CD14-positive monocyte (primary cell): ENCODE measurements at regions not wholly inside any gene's neighbourhood (a gene's known extent, or its start where the extent isn't known, plus 50 kb on each side); places are given as distances from the start of the nearest gene placed in this dataset.
"Not testable (repeated sequence)": the region's sequence is repeated elsewhere in the genome, so short reads cannot be mapped to it uniquely, and the experiment has no call there.

Experiments used
- DNase-seq, 3 donors: peaks; one replicate each; pipeline ENCODE4 v3.0.0-alpha.2; 2011 to 2022
- H2AFZ ChIP-seq: 2 replicates; pipeline ENCODE4 v1.6.0; 2012; ENCODE audit warnings: mild to moderate bottlenecking, low read depth, low read length, inconsistent platforms; ENCODE audit not compliant: insufficient read depth, poor library complexity, severe bottlenecking
- H3K27ac ChIP-seq, 2 donors: 1 replicate in 1 of 2; 2 replicates in 1 of 2; pipeline ENCODE4 v1.5.1; 2012 to 2013; ENCODE audit warnings: low read length in 2 of 2, control low read depth in 1 of 2, inconsistent platforms in 1 of 2, low read depth in 1 of 2, mild to moderate bottlenecking in 1 of 2
- H3K27me3 ChIP-seq, 2 donors: one replicate each; pipeline versions ENCODE4 v1.6.0 to v1.6.1; 2011 to 2013; ENCODE audit warnings: low read length in 2 of 2; ENCODE audit not compliant: control insufficient read depth in 2 of 2, insufficient read depth in 2 of 2
- H3K36me3 ChIP-seq, 2 donors: replicated peaks in 1 of 2; 1 replicate in 1 of 2; 2 replicates in 1 of 2; pipeline versions ENCODE4 v1.5.1 to v1.6.1; 2012 to 2013; ENCODE audit warnings: low read length in 2 of 2, control low read depth in 1 of 2, inconsistent platforms in 1 of 2, mild to moderate bottlenecking in 1 of 2; ENCODE audit not compliant: insufficient read depth in 2 of 2, control insufficient read depth in 1 of 2
- H3K4me1 ChIP-seq, 2 donors: 1 replicate in 1 of 2; 2 replicates in 1 of 2; pipeline versions ENCODE4 v1.5.1 to v1.6.1; 2012 to 2013; ENCODE audit warnings: low read length in 2 of 2, control low read depth in 1 of 2, inconsistent platforms in 1 of 2, mild to moderate bottlenecking in 1 of 2, moderate library complexity in 1 of 2; ENCODE audit not compliant: insufficient read depth in 2 of 2, control insufficient read depth in 1 of 2
- H3K4me2 ChIP-seq: replicated peaks from 2 replicates; pipeline ENCODE3; 2012; ENCODE audit warnings: low read length, moderate library complexity, mild to moderate bottlenecking; ENCODE audit not compliant: poor library complexity, severe bottlenecking; ENCODE audit errors: extremely low read depth
- H3K4me3 ChIP-seq, 3 experiments: fragments of 200-600 bp in 1 of 3; sonication (generic) in 1 of 3; replicated peaks in 1 of 3; 1 replicate in 2 of 3; 2 replicates in 1 of 3; pipeline ENCODE4 v1.5.1; 2011 to 2013; ENCODE audit warnings: low read length in 3 of 3, mild to moderate bottlenecking in 3 of 3, control low read depth in 2 of 3, low read depth in 2 of 3, inconsistent platforms in 1 of 3, moderate library complexity in 1 of 3
- H3K79me2 ChIP-seq: 2 replicates; pipeline ENCODE4 v1.6.0; 2012; ENCODE audit warnings: mild to moderate bottlenecking, control low read depth, inconsistent platforms, low read length, moderate library complexity; ENCODE audit not compliant: insufficient read depth
- H3K9ac ChIP-seq: 2 replicates; pipeline ENCODE4 v1.6.0; 2017; ENCODE audit warnings: low read length, mild to moderate bottlenecking; ENCODE audit not compliant: insufficient read depth, poor library complexity, severe bottlenecking
- H3K9me3 ChIP-seq, 2 donors: replicated peaks in 1 of 2; 1 replicate in 1 of 2; 2 replicates in 1 of 2; pipeline versions ENCODE4 v1.5.1 to v1.6.1; 2012 to 2013; ENCODE audit warnings: low read length in 2 of 2, control low read depth in 1 of 2; ENCODE audit not compliant: control insufficient read depth in 1 of 2, insufficient read depth in 1 of 2
- H4K20me1 ChIP-seq: 2 replicates; pipeline ENCODE4 v1.6.0; 2012; ENCODE audit warnings: mild to moderate bottlenecking, low read length, control low read depth, moderate library complexity; ENCODE audit not compliant: insufficient read depth
- H3K27ac Mint-ChIP-seq, 7 donors: one replicate each; pipeline ENCODE4 v1.8.0; 2020; ENCODE audit warnings: mild to moderate bottlenecking in 7 of 7, mixed read lengths in 7 of 7, moderate library complexity in 6 of 7, inconsistent platforms in 2 of 7
- H3K27me3 Mint-ChIP-seq, 3 donors: one replicate each; pipeline ENCODE4 v1.8.0; 2021 to 2022; ENCODE audit warnings: low read depth in 3 of 3, mild to moderate bottlenecking in 3 of 3, mixed read lengths in 3 of 3, moderate library complexity in 3 of 3, inconsistent platforms in 1 of 3
- H3K36me3 Mint-ChIP-seq, 2 donors: one replicate each; pipeline ENCODE4 v1.8.0; 2020; ENCODE audit warnings: mixed read lengths in 2 of 2, inconsistent platforms in 1 of 2, mild to moderate bottlenecking in 1 of 2
- H3K4me1 Mint-ChIP-seq: one replicate; pipeline ENCODE4 v1.8.0; 2020; ENCODE audit warnings: mild to moderate bottlenecking, mixed read lengths
- H3K4me3 Mint-ChIP-seq, 2 donors: one replicate each; pipeline ENCODE4 v1.8.0; 2020; ENCODE audit warnings: mild to moderate bottlenecking in 2 of 2, mixed read lengths in 2 of 2, moderate library complexity in 1 of 2
- H3K9me3 Mint-ChIP-seq, 7 donors: one replicate each; pipeline ENCODE4 v1.8.0; 2020 to 2022; ENCODE audit warnings: mixed read lengths in 7 of 7, mild to moderate bottlenecking in 6 of 7, moderate library complexity in 6 of 7, inconsistent platforms in 2 of 7
- WGBS: methylation state at CpG from one replicate; pipeline ENCODE4 v1.1.5; 2013; ENCODE audit warnings: missing lambda C conversion rate; ENCODE audit not compliant: insufficient coverage; 5-methylcytosine and 5-hydroxymethylcytosine counted together
- intact Hi-C, 2 donors: fragments of 100-400 bp; cut with micrococcal nuclease; formaldehyde crosslinking; loops; one replicate each; pipeline versions ENCODE4 v1.15.0 to v1.15.1; 2023
- TF ChIP-seq, protein P1 (sequence below): fragments of 200-600 bp; IDR thresholded peaks from one replicate; pipeline ENCODE4 v1.8.0; 2022; ENCODE audit warnings: antibody characterized with exemption, mild to moderate bottlenecking

DNA sequence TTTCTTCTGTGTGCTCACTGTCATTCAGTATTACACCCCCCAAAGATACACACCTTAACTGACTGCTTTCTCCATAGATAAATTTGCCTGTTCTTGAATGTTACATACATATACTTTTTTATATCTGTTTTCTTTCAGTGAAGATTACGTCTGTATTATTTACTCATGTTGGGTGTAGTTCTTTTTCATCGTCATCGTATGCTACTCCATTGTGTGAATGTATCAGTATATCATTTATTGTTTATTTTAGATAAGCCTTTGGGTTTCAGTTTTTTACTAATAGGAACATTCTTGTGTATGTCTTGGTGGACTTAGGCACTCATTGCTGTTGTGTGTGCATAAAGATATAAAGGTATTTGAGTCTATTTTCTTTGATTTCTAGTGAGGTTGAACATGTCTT is 64.4 kb downstream of the SEPTIN7 start:
- H3K27me3 ChIP-seq, result no peaks in the 10 kb centered on the region
- H3K4me3 Mint-ChIP-seq, result no peak overlapping the region
- DNase-seq, result no peak
- no peaks in the 10 kb centered on the region for H3K9me3 Mint-ChIP-seq
- H3K36me3 Mint-ChIP-seq, result peaks cover 35 to 54% of the 10 kb centered on the region in 2 donors
- no peaks in the 10 kb centered on the region for H3K27me3 Mint-ChIP-seq
- peaks cover 42% of the 10 kb centered on the region for H4K20me1 ChIP-seq
- peaks cover 34% of the 10 kb centered on the region for H3K79me2 ChIP-seq
- intact Hi-C loops, result no loop called here
- WGBS, result no CpG with 5 or more reads among the region's 3 CpGs
- peaks cover 10% of the 10 kb centered on the region for H3K4me1 Mint-ChIP-seq
- no peak overlapping the region for H3K4me2 ChIP-seq
- H2AFZ ChIP-seq, result no peak overlapping the region
- no peaks in the 10 kb centered on the region for H3K9me3 ChIP-seq
- H3K4me1 ChIP-seq, result peaks cover 2 to 8% of the 10 kb centered on the region in 2 donors
- peaks cover 37 to 54% of the 10 kb centered on the region in 2 donors for H3K36me3 ChIP-seq
- no peak overlapping the region for H3K27ac Mint-ChIP-seq
- no peak overlapping the region for H3K4me3 ChIP-seq
- H3K27ac ChIP-seq, result no peak overlapping the region
- TF ChIP-seq, protein P1, sequence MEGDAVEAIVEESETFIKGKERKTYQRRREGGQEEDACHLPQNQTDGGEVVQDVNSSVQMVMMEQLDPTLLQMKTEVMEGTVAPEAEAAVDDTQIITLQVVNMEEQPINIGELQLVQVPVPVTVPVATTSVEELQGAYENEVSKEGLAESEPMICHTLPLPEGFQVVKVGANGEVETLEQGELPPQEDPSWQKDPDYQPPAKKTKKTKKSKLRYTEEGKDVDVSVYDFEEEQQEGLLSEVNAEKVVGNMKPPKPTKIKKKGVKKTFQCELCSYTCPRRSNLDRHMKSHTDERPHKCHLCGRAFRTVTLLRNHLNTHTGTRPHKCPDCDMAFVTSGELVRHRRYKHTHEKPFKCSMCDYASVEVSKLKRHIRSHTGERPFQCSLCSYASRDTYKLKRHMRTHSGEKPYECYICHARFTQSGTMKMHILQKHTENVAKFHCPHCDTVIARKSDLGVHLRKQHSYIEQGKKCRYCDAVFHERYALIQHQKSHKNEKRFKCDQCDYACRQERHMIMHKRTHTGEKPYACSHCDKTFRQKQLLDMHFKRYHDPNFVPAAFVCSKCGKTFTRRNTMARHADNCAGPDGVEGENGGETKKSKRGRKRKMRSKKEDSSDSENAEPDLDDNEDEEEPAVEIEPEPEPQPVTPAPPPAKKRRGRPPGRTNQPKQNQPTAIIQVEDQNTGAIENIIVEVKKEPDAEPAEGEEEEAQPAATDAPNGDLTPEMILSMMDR, result no peak
- no peak overlapping the region for H3K9ac ChIP-seq

DNA sequence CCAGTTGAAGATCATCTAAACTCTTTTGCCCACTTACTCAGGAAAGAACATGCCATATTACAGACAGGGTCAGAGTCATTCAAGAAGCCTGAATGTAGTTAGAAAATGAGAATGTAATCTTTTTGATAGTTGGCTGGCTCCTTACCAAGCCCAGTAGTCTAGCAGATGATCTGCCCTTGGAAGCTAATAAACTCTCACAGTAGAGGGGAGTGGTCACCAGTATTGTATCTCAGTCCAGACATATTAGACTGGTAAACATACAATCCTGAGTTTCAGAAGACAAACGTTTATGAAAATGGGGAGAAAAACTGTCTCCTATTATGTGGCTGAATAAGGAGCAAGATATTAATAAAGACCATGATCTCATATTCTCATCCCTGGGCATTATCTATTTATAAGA is 65.3 kb downstream of the SEPTIN7 start:
- Histone ChIP-seq H3K36me3 (peaks cover 37 to 63% of the 10 kb centered on the region in 2 donors), H3K27ac (peak overlapping the region in 1 of 2 donors; percentile 20), H2AFZ (no peak overlapping the region), H3K9me3 (no peaks in the 10 kb centered on the region), H3K4me2 (no peak overlapping the region), H3K4me3 (no peak overlapping the region), H4K20me1 (peaks cover 36% of the 10 kb centered on the region), H3K9ac (no peak overlapping the region), H3K27me3 (no peaks in the 10 kb centered on the region), H3K79me2 (peaks cover 34% of the 10 kb centered on the region), H3K4me1 (peaks cover 2 to 8% of the 10 kb centered on the region in 2 donors)
- no CpG with 5 or more reads among the region's 1 CpG for WGBS
- H3K27ac Mint-ChIP-seq, result no peak overlapping the region
- no peak for DNase-seq
- no peak overlapping the region for H3K4me3 Mint-ChIP-seq
- no peaks in the 10 kb centered on the region for H3K9me3 Mint-ChIP-seq
- TF ChIP-seq, protein P1, result no peak
- H3K27me3 Mint-ChIP-seq, result no peaks in the 10 kb centered on the region
- peaks cover 36 to 60% of the 10 kb centered on the region in 2 donors for H3K36me3 Mint-ChIP-seq
- peaks cover 10% of the 10 kb centered on the region for H3K4me1 Mint-ChIP-seq
- intact Hi-C loops, result no loop called here

DNA sequence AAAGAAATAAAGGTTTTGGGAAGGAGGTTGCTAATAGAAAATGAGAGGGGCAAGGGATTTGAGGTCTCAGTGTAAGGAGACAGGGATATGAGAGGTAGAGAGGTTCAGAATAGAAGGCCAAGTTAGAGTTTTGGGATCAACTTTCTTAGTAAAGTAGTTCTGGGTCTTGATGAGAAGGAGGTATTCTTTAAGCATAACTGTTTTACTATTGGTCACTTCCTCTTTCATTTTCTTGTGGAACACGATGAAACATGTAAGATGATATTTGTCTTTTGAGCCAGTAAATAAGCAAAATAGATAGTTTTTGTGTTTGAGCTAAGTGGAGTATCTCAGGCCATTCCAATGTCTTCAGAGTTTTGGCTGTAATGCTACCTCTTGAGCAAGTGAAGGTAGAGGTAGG is 68.3 kb downstream of the SEPTIN7 start:
- H2AFZ ChIP-seq, H3K9me3 ChIP-seq, H3K9me3 Mint-ChIP-seq, H3K4me3 Mint-ChIP-seq, H3K9ac ChIP-seq, H3K4me2 ChIP-seq, H3K27me3 Mint-ChIP-seq, H3K4me1 ChIP-seq, H3K4me3 ChIP-seq, H3K27me3 ChIP-seq, intact Hi-C loops: not testable (repeated sequence)
- peak overlapping the region in 5 of 7 donors; percentile 33 to 79 (median 76) for H3K27ac Mint-ChIP-seq
- H3K36me3 Mint-ChIP-seq, result peaks cover 45 to 64% of the 10 kb centered on the region in 2 donors
- peaks cover 18% of the 10 kb centered on the region for H3K79me2 ChIP-seq
- peaks cover 18% of the 10 kb centered on the region for H4K20me1 ChIP-seq
- H3K36me3 ChIP-seq, result peaks cover 45 to 75% of the 10 kb centered on the region in 2 donors
- H3K27ac ChIP-seq, result peak overlapping the region in 1 of 2 donors; percentile 50
- DNase-seq, result peak in 1 of 3 donors; percentile 3
- WGBS, result no CpG with 5 or more reads among the region's 1 CpG
- peaks cover 10% of the 10 kb centered on the region for H3K4me1 Mint-ChIP-seq
